ENCODE measurements at regions not wholly inside any gene's neighbourhood (a gene's known extent, or its start where the extent isn't known, plus 50 kb on each side); places are given as distances from the start of the nearest gene placed in this dataset.

DNA sequence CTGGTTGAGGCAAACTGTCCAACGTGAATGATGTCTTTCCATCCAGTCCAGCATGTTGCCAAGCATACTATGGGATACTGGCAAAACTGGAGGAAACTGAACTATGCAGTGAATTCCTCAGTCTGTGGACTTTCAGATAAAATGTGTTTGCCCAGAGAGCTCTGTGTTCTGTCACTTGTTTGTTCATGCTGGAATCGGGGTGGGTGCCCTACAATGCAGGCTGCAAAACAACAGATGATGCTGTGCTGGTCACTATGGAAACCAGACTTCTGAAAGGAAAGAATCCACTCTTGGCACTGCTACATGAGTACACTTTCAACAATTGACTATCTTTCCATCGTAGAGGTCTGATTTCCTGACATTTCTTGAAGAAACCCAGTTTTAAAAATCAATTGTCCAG is 272.5 kb upstream of the ARHGEF26 start:
- DNase-seq (ENCODE audit: low read depth), result no peak
- H3K4me3 ChIP-seq (ENCODE audit: low read depth, low read length), result no peak overlapping the region
- TF ChIP-seq, protein P1, sequence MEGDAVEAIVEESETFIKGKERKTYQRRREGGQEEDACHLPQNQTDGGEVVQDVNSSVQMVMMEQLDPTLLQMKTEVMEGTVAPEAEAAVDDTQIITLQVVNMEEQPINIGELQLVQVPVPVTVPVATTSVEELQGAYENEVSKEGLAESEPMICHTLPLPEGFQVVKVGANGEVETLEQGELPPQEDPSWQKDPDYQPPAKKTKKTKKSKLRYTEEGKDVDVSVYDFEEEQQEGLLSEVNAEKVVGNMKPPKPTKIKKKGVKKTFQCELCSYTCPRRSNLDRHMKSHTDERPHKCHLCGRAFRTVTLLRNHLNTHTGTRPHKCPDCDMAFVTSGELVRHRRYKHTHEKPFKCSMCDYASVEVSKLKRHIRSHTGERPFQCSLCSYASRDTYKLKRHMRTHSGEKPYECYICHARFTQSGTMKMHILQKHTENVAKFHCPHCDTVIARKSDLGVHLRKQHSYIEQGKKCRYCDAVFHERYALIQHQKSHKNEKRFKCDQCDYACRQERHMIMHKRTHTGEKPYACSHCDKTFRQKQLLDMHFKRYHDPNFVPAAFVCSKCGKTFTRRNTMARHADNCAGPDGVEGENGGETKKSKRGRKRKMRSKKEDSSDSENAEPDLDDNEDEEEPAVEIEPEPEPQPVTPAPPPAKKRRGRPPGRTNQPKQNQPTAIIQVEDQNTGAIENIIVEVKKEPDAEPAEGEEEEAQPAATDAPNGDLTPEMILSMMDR (IDR thresholded peaks at IDR 0.05; ENCODE audit: insufficient read depth, low read length, poor library complexity, severe bottlenecking), result no peak
- H3K27me3 ChIP-seq (ENCODE audit: control insufficient read depth, insufficient read depth, low read length), result no peaks in the 10 kb centered on the region
- H3K36me3 ChIP-seq (ENCODE audit: control insufficient read depth, insufficient read depth, low read length), result no peaks in the 10 kb centered on the region

DNA sequence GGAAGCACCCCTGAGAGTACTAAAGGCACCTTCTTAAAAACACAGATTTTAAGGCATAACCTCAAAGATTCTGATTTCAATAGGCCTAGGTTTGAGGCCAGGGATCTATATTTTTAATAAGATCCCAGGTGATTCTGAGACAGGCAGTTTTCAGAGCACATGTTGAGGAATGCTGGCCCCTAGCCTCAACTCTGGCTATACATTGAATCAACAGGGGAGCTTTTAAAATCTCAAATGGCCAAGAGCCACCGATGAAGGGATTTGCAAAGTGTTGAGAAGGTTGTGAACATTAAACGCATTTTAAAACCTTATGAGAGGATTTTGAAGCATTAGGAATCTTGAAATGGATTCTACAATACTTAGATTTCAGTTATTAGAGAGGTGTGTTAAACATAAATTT is 268.8 kb upstream of the ARHGEF26 start:
- TF ChIP-seq, protein P1 (IDR thresholded peaks at IDR 0.05; ENCODE audit: insufficient read depth, low read length, poor library complexity, severe bottlenecking), result no peak
- Histone ChIP-seq H3K4me3 (ENCODE audit: low read depth, low read length) (no peak overlapping the region), H3K36me3 (ENCODE audit: control insufficient read depth, insufficient read depth, low read length) (no peaks in the 10 kb centered on the region)

DNA sequence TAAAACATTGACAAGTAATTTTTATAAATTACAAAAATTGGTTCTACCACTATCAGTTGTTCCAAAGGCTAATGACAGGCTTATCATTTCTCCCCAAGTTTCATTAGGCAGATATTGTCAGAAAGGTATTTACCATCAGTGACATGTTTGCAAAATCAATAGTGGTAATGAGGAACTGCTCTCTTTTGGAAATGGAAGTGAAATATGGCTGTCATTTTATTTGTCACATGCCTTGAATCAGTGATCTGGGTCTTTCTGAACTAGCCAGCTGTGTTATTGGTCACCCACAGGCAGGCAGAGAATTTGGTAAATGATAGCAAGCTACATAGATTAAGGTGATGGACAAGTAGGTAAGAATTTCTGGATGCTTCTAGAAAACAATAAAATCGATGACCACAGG is 268.0 kb upstream of the ARHGEF26 start:
- Histone ChIP-seq H3K27me3 (ENCODE audit: control insufficient read depth, insufficient read depth, low read length) (no peaks in the 10 kb centered on the region), H3K4me3 (ENCODE audit: low read depth, low read length) (no peak overlapping the region), H3K36me3 (ENCODE audit: control insufficient read depth, insufficient read depth, low read length) (no peaks in the 10 kb centered on the region)
- no peak for DNase-seq (ENCODE audit: low read depth)
- TF ChIP-seq, protein P1 (IDR thresholded peaks at IDR 0.05; ENCODE audit: insufficient read depth, low read length, poor library complexity, severe bottlenecking), result no peak

More for the DNA sequence above, 268.8 kb upstream of the ARHGEF26 start:
- H3K27me3 ChIP-seq (ENCODE audit: control insufficient read depth, insufficient read depth, low read length), result no peaks in the 10 kb centered on the region
- no peak for DNase-seq (ENCODE audit: low read depth)

DNA sequence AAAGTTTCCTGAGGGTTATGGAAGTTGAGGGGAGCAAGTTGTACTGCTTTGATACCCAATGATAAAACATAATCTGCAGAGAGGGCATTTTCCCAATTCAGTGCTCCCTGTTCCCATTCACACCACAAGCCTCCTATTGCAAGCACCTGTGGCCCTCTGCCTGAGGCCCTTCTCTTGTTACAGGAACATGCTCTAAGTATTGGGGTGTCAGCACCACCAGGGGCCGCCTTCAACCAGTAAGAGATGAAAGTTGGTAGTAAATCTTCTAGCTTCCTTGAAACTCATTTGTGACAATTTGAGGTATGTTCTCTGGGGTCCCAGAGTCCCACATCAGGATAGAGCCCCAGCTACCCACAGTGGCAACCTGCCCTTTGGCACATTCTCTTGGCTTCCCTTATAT is 265.4 kb upstream of the ARHGEF26 start:
- no peak overlapping the region for H3K4me3 ChIP-seq (ENCODE audit: low read depth, low read length)
- no peaks in the 10 kb centered on the region for H3K36me3 ChIP-seq (ENCODE audit: control insufficient read depth, insufficient read depth, low read length)
- TF ChIP-seq, protein P1 (IDR thresholded peaks at IDR 0.05; ENCODE audit: insufficient read depth, low read length, poor library complexity, severe bottlenecking), result no peak
- H3K27me3 ChIP-seq (ENCODE audit: control insufficient read depth, insufficient read depth, low read length), result no peaks in the 10 kb centered on the region
- no peak for DNase-seq (ENCODE audit: low read depth)

DNA sequence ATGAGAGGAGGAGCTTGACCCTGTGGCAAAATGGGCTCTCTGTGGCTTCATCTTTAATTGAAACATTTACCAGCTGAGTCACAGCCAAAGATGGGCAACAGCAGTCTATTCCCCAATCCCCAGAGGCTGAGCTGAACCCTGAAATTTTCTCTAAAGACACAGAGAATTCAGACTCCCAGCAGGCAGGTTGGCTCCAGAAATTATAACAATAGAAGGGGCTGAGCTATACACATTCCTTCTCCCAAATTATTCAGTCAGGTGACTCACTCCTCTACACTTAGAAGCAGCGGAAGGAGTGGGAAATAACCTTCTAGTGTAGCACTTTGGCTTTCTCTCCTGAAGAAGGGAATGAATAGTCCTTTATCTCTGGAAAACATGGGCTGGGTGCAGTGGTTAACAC is 264.3 kb upstream of the ARHGEF26 start:
- H3K36me3 ChIP-seq (ENCODE audit: control insufficient read depth, insufficient read depth, low read length), result no peaks in the 10 kb centered on the region
- DNase-seq (ENCODE audit: low read depth), result no peak
- TF ChIP-seq, protein P1 (IDR thresholded peaks at IDR 0.05; ENCODE audit: insufficient read depth, low read length, poor library complexity, severe bottlenecking), result no peak
- no peaks in the 10 kb centered on the region for H3K27me3 ChIP-seq (ENCODE audit: control insufficient read depth, insufficient read depth, low read length)
- H3K4me3 ChIP-seq (ENCODE audit: low read depth, low read length), result no peak overlapping the region

DNA sequence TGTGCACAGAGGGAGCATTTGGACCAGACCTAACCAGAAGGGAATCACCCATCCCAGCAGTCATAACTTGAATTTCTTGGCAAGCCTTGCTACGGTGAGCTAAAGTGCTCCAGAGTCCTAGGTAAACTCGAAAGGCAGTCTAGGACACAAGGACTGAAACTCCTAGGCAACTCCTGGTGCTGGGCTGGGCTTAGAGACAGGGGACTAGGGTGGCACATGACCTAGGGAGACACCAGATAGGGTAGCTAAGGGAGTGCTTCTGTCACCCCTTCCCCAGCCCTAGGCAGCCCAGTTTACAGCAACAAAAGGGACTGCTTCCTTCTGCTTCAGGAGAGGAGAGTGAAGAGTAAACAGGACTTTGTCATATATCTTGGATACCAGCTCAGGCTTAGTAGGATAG is 256.4 kb upstream of the ARHGEF26 start:
- H3K27me3 ChIP-seq (ENCODE audit: control insufficient read depth, insufficient read depth, low read length), result no peaks in the 10 kb centered on the region
- no peaks in the 10 kb centered on the region for H3K36me3 ChIP-seq (ENCODE audit: control insufficient read depth, insufficient read depth, low read length)
- TF ChIP-seq, protein P1 (IDR thresholded peaks at IDR 0.05; ENCODE audit: insufficient read depth, low read length, poor library complexity, severe bottlenecking), result no peak
- H3K4me3 ChIP-seq (ENCODE audit: low read depth, low read length), result no peak overlapping the region
- DNase-seq (ENCODE audit: low read depth), result no peak

Data from kidney epithelial cell (primary cell).